Brain microvascular endothelial cell (primary cell): ENCODE measurements at regions not wholly inside any gene's neighbourhood (a gene's known extent, or its start where the extent isn't known, plus 50 kb on each side); places are given as distances from the start of the nearest gene placed in this dataset.
"Not testable (repeated sequence)": the region's sequence is repeated elsewhere in the genome, so short reads cannot be mapped to it uniquely, and the experiment has no call there.

ENCODE experiments used
- DNase-seq: peaks from one replicate; pipeline ENCODE4 v3.0.0-alpha.2; 2020
- H3K27ac ChIP-seq: fragments of 250-450 bp; sonication (Bioruptor Pico); 2 replicates; pipeline ENCODE4 v1.5.1; 2020; ENCODE audit warnings: mild to moderate bottlenecking, moderate library complexity
- H3K27me3 ChIP-seq: fragments of 250-450 bp; sonication (Bioruptor Pico); replicated peaks from 2 replicates; pipeline ENCODE4 v1.5.1; 2020; ENCODE audit warnings: mild to moderate bottlenecking
- H3K36me3 ChIP-seq: fragments of 250-450 bp; sonication (Bioruptor Pico); replicated peaks from 2 replicates; pipeline ENCODE4 v1.5.1; 2020; ENCODE audit warnings: mild to moderate bottlenecking
- H3K4me3 ChIP-seq: 2 replicates; pipeline ENCODE4 v1.5.1; 2011; ENCODE audit warnings: low read depth, mild to moderate bottlenecking, control low read depth, low read length, moderate library complexity
- CTCF ChIP-seq: IDR thresholded peaks from 2 replicates; pipeline ENCODE4 v1.5.1; 2011; ENCODE audit warnings: low read depth, mild to moderate bottlenecking, moderate library complexity, low read length, control low read depth, inconsistent platforms; ENCODE audit errors: missing control alignments
- in situ Hi-C: cut with HindIII; loops from 2 replicates; pipeline ENCODE4 v1.10.0; 2017; ENCODE audit warnings: low sequenced_read_pairs, low pct_ligation_motif_present

- in situ Hi-C loops: loop anchor here (25.0 kb wide), 2 partner anchors 310 to 365 kb away; no protein-coding TSS in a partner anchor
- H3K27me3 ChIP-seq: no peaks in the 10 kb centered on the region
- no peak overlapping the region for H3K27ac ChIP-seq
- no peak overlapping the region for H3K4me3 ChIP-seq
- DNase-seq: no peak
- H3K36me3 ChIP-seq: no peaks in the 10 kb centered on the region
- no peak for TF ChIP-seq CTCF
These were observed 79.4 kb upstream of the ADRB2 start for GRCh38 chr5:148746826-148747535.

GRCh38 chr5:148747536-148747906 is 78.9 kb upstream of the ADRB2 start:
- no peak for DNase-seq
- no peaks in the 10 kb centered on the region for H3K36me3 ChIP-seq
- TF ChIP-seq CTCF: no peak
- in situ Hi-C loops: loop anchor here (25.0 kb wide), 2 partner anchors 310 to 365 kb away; no protein-coding TSS in a partner anchor
- H3K4me3 ChIP-seq: no peak overlapping the region
- H3K27me3 ChIP-seq: no peaks in the 10 kb centered on the region
- H3K27ac ChIP-seq: no peak overlapping the region

- H3K27ac ChIP-seq: no peak overlapping the region
- no peaks in the 10 kb centered on the region for H3K36me3 ChIP-seq
- TF ChIP-seq CTCF: no peak
- no peak overlapping the region for H3K4me3 ChIP-seq
- H3K27me3 ChIP-seq: no peaks in the 10 kb centered on the region
- DNase-seq: no peak
- in situ Hi-C loops: loop anchor here (25.0 kb wide), 2 partner anchors 312 to 363 kb away; no protein-coding TSS in a partner anchor
These were observed 77.6 kb upstream of the ADRB2 start for GRCh38 chr5:148748702-148749392.

- in situ Hi-C loops: no loop called here
- no peak overlapping the region for H3K4me3 ChIP-seq
- no peak overlapping the region for H3K27ac ChIP-seq
- no peaks in the 10 kb centered on the region for H3K36me3 ChIP-seq
- DNase-seq: no peak
- TF ChIP-seq CTCF: no peak
- H3K27me3 ChIP-seq: no peaks in the 10 kb centered on the region
These were observed 75.8 kb upstream of the ADRB2 start for GRCh38 chr5:148750614-148751013.

- Histone ChIP-seq H3K36me3 (no peaks in the 10 kb centered on the region), H3K4me3 (no peak overlapping the region), H3K27me3 (no peaks in the 10 kb centered on the region), H3K27ac (no peak overlapping the region)
- no peak for TF ChIP-seq CTCF
- no peak for DNase-seq
- in situ Hi-C loops: no loop called here
These were observed 75.4 kb upstream of the ADRB2 start for GRCh38 chr5:148751025-148751424.

- H3K27me3 ChIP-seq, DNase-seq, in situ Hi-C loops, H3K4me3 ChIP-seq, H3K36me3 ChIP-seq, H3K27ac ChIP-seq: not testable (repeated sequence)
These were observed 74.0 kb upstream of the ADRB2 start for GRCh38 chr5:148752375-148752774.
